ENCODE measurements at regions not wholly inside any gene's neighbourhood (a gene's known extent, or its start where the extent isn't known, plus 50 kb on each side); places are given as distances from the start of the nearest gene placed in this dataset.

GRCh38 chrX:76228499-76228898 is 55.6 kb downstream of the PBDC1 start:
- Histone ChIP-seq H3K4me1 (ENCODE audit: control insufficient read depth in 1 of 2, extremely low read depth in 1 of 2, insufficient read depth in 2 of 2, low read length in 2 of 2) (no peaks in the 10 kb centered on the region), H3K36me3 (ENCODE audit: control insufficient read depth in 2 of 2, extremely low read depth in 1 of 2, insufficient read depth in 1 of 2, low read length in 1 of 2) (no peaks in the 10 kb centered on the region), H3K9me3 (no peaks in the 10 kb centered on the region), H3K27ac (ENCODE audit: low read length) (no peak overlapping the region), H3K27me3 (replicated peaks in 1 of 2; ENCODE audit: control insufficient read depth in 2 of 2, extremely low read depth in 1 of 2, insufficient read depth in 2 of 2, low read length in 1 of 2) (no peaks in the 10 kb centered on the region), H3K4me3 (ENCODE audit: control insufficient read depth in 1 of 2, extremely low read depth in 1 of 2, low read length in 1 of 2) (no peak overlapping the region)
- Mint-ChIP-seq H3K36me3 (no peaks in the 10 kb centered on the region), H3K9me3 (peaks cover 0 to 11% (median 3%) of the 10 kb centered on the region in 3 donors), H3K27ac (no peak overlapping the region), H3K4me3 (no peak overlapping the region), H3K4me1 (no peaks in the 10 kb centered on the region), H3K27me3 (peaks cover 11 to 27% of the 10 kb centered on the region in 2 donors)
- ChIA-PET CTCF (no interaction called here), POLR2A (no interaction called here)
- no peak for ATAC-seq (replicated peaks in 1 of 4)
- no peak for DNase-seq
- WGBS (ENCODE audit: insufficient coverage): no CpG with 5 or more reads among the region's 1 CpG

- Histone ChIP-seq H3K4me1 (ENCODE audit: control insufficient read depth in 1 of 2, extremely low read depth in 1 of 2, insufficient read depth in 2 of 2, low read length in 2 of 2) (no peaks in the 10 kb centered on the region), H3K9me3 (no peaks in the 10 kb centered on the region), H3K4me3 (ENCODE audit: control insufficient read depth in 1 of 2, extremely low read depth in 1 of 2, low read length in 1 of 2) (no peak overlapping the region), H3K27me3 (replicated peaks in 1 of 2; ENCODE audit: control insufficient read depth in 2 of 2, extremely low read depth in 1 of 2, insufficient read depth in 2 of 2, low read length in 1 of 2) (no peaks in the 10 kb centered on the region), H3K36me3 (ENCODE audit: control insufficient read depth in 2 of 2, extremely low read depth in 1 of 2, insufficient read depth in 1 of 2, low read length in 1 of 2) (no peaks in the 10 kb centered on the region), H3K27ac (ENCODE audit: low read length) (no peak overlapping the region)
- ChIA-PET CTCF (no interaction called here), POLR2A (no interaction called here)
- no peaks in the 10 kb centered on the region for H3K36me3 Mint-ChIP-seq
- H3K4me1 Mint-ChIP-seq: peaks cover 0 to 6% (median 2%) of the 10 kb centered on the region in 3 donors
- DNase-seq (no peak), ATAC-seq (replicated peaks in 1 of 4) (no peak)
- no peaks in the 10 kb centered on the region for H3K9me3 Mint-ChIP-seq
- WGBS (ENCODE audit: insufficient coverage): no CpG with 5 or more reads among the region's 2 CpGs
- H3K27ac Mint-ChIP-seq: no peak overlapping the region
- peaks cover 0 to 24% of the 10 kb centered on the region in 2 donors for H3K27me3 Mint-ChIP-seq
- H3K4me3 Mint-ChIP-seq: no peak overlapping the region
These were observed 76.0 kb downstream of the PBDC1 start for GRCh38 chrX:76248901-76249300.

- no peak overlapping the region for H3K4me3 Mint-ChIP-seq
These were observed 80.6 kb downstream of the PBDC1 start for GRCh38 chrX:76253432-76253831.

GRCh38 chrX:76279007-76279406 is 106.1 kb downstream of the PBDC1 start:
- Mint-ChIP-seq H3K9me3 (no peaks in the 10 kb centered on the region), H3K4me1 (no peaks in the 10 kb centered on the region), H3K27ac (no peak overlapping the region), H3K27me3 (peaks cover 0 to 8% of the 10 kb centered on the region in 2 donors), H3K4me3 (no peak overlapping the region), H3K36me3 (no peaks in the 10 kb centered on the region)
- Histone ChIP-seq H3K27ac (ENCODE audit: low read length) (no peak overlapping the region), H3K4me3 (ENCODE audit: control insufficient read depth in 1 of 2, extremely low read depth in 1 of 2, low read length in 1 of 2) (no peak overlapping the region), H3K9me3 (no peaks in the 10 kb centered on the region), H3K36me3 (ENCODE audit: control insufficient read depth in 2 of 2, extremely low read depth in 1 of 2, insufficient read depth in 1 of 2, low read length in 1 of 2) (no peaks in the 10 kb centered on the region), H3K27me3 (replicated peaks in 1 of 2; ENCODE audit: control insufficient read depth in 2 of 2, extremely low read depth in 1 of 2, insufficient read depth in 2 of 2, low read length in 1 of 2) (no peaks in the 10 kb centered on the region), H3K4me1 (ENCODE audit: control insufficient read depth in 1 of 2, extremely low read depth in 1 of 2, insufficient read depth in 2 of 2, low read length in 2 of 2) (no peaks in the 10 kb centered on the region)
- ChIA-PET CTCF (interaction anchor here (0.6 to 2.6 kb wide), 7 partner anchors 170 to 1751 kb away, joined by 3 to 33 read pairs (median 4); no protein-coding TSS in a partner anchor), POLR2A (interaction anchor here in 1 of 2 donors (0.7 kb wide), 1 partner anchor 1400 kb away, joined by 3 read pairs; no protein-coding TSS in a partner anchor)
- ATAC-seq (replicated peaks in 1 of 4) (no peak), DNase-seq (peak in 29 of 35 experiments; percentile 2 to 67 (median 20))

More at GRCh38 chrX:76253432-76253831, 80.6 kb downstream of the PBDC1 start:
- no peaks in the 10 kb centered on the region for H3K9me3 ChIP-seq
- ATAC-seq (replicated peaks in 1 of 4): peak; percentile 48 to 77 (median 64)
- no peak overlapping the region for H3K27ac ChIP-seq (ENCODE audit: low read length)
- H3K36me3 ChIP-seq (ENCODE audit: control insufficient read depth in 2 of 2, extremely low read depth in 1 of 2, insufficient read depth in 1 of 2, low read length in 1 of 2): no peaks in the 10 kb centered on the region
- no peaks in the 10 kb centered on the region for H3K4me1 ChIP-seq (ENCODE audit: control insufficient read depth in 1 of 2, extremely low read depth in 1 of 2, insufficient read depth in 2 of 2, low read length in 2 of 2)
- Mint-ChIP-seq H3K27me3 (peaks cover 0 to 22% of the 10 kb centered on the region in 2 donors), H3K9me3 (no peaks in the 10 kb centered on the region), H3K4me1 (peaks cover 0 to 3% (median 2%) of the 10 kb centered on the region in 3 donors), H3K27ac (no peak overlapping the region), H3K36me3 (no peaks in the 10 kb centered on the region)
- WGBS (ENCODE audit: insufficient coverage): no CpG with 5 or more reads among the region's 3 CpGs
- peak in 31 of 35 experiments; percentile 2 to 63 (median 16) for DNase-seq
- ChIA-PET POLR2A (no interaction called here), CTCF (interaction anchor here (0.7 to 1.5 kb wide), 3 partner anchors 18 to 213 kb away, joined by 3 to 7 read pairs (median 3); no protein-coding TSS in a partner anchor)
- H3K4me3 ChIP-seq (ENCODE audit: control insufficient read depth in 1 of 2, extremely low read depth in 1 of 2, low read length in 1 of 2): no peak overlapping the region
- no peaks in the 10 kb centered on the region for H3K27me3 ChIP-seq (replicated peaks in 1 of 2; ENCODE audit: control insufficient read depth in 2 of 2, extremely low read depth in 1 of 2, insufficient read depth in 2 of 2, low read length in 1 of 2)

Measured in T-cell (primary cell).